Right lobe of liver (tissue), 6 donors: ENCODE measurements at regions not wholly inside any gene's neighbourhood (a gene's known extent, or its start where the extent isn't known, plus 50 kb on each side); places are given as distances from the start of the nearest gene placed in this dataset.

Source experiments
- ATAC-seq, 4 donors: fragments of 200-7000 bp; cut with Tn5 transposase; one replicate each; pipeline ENCODE4 v1.9.1; 2020; ENCODE audit warnings: mild to moderate bottlenecking in 4 of 4, moderate library complexity in 4 of 4
- DNase-seq, 3 donors: peaks; one replicate each; pipeline ENCODE4 v3.0.0-alpha.2; 2020
- H3K27ac ChIP-seq, 3 donors: fragments of 200-600 bp; one replicate each; pipeline ENCODE4 v1.8.0; 2022
- H3K27me3 ChIP-seq, 2 donors: fragments of 200-600 bp; one replicate each; pipeline ENCODE4 v1.8.0; 2022
- H3K36me3 ChIP-seq, 4 donors: fragments of 200-600 bp; sonication (generic) in 1 of 4; one replicate each; pipeline versions ENCODE4 v1.5.1 to v1.8.0; 2017 to 2022; ENCODE audit warnings: control low read depth in 1 of 4
- H3K4me1 ChIP-seq, 4 donors: fragments of 200-600 bp; sonication (generic) in 1 of 4; one replicate each; pipeline versions ENCODE4 v1.5.1 to v1.8.0; 2017 to 2022; ENCODE audit warnings: control low read depth in 1 of 4
- H3K4me3 ChIP-seq, 3 donors: fragments of 200-600 bp; one replicate each; pipeline ENCODE4 v1.8.0; 2022
- H3K9me3 ChIP-seq, 4 donors: fragments of 200-600 bp; sonication (generic) in 1 of 4; one replicate each; pipeline versions ENCODE4 v1.5.1 to v1.8.0; 2017 to 2022; ENCODE audit warnings: control low read depth in 1 of 4
- CTCF ChIP-seq, 4 donors: fragments of 200-600 bp in 3 of 4; fragments of 450-650 bp in 1 of 4; IDR thresholded peaks; one replicate each; pipeline versions ENCODE4 v1.5.1 to v1.8.0; 2016 to 2022; ENCODE audit warnings: antibody characterized with exemption in 4 of 4, mild to moderate bottlenecking in 2 of 4
- POLR2A ChIP-seq: fragments of 450-650 bp; IDR thresholded peaks from one replicate; pipeline ENCODE4 v1.6.1; 2017; ENCODE audit warnings: antibody characterized with exemption, mild to moderate bottlenecking
- WGBS: methylation state at CpG from one replicate; pipeline ENCODE4 v1.1.6; 2018; ENCODE audit warnings: low coverage, low lambda C conversion rate; ENCODE audit not compliant: insufficient coverage; ENCODE audit errors: missing lambda C conversion rate; 5-methylcytosine and 5-hydroxymethylcytosine counted together
- intact Hi-C, 2 donors: fragments of 100-400 bp; cut with DNase I; formaldehyde crosslinking; loops; one replicate each; pipeline versions ENCODE4 v1.11.2 to v1.14.1; 2022
- donor health status: DM: no; HTN: yes; CAD: no.
- donor health status: DM: no; HTN: no; CAD: no.
- donor health status: DM: no; HTN: no; CAD: no.
- donor health status: DM: no; HTN: yes; CAD: no.
- donor health status: DM: no; HTN: yes; CAD: no.

DNA sequence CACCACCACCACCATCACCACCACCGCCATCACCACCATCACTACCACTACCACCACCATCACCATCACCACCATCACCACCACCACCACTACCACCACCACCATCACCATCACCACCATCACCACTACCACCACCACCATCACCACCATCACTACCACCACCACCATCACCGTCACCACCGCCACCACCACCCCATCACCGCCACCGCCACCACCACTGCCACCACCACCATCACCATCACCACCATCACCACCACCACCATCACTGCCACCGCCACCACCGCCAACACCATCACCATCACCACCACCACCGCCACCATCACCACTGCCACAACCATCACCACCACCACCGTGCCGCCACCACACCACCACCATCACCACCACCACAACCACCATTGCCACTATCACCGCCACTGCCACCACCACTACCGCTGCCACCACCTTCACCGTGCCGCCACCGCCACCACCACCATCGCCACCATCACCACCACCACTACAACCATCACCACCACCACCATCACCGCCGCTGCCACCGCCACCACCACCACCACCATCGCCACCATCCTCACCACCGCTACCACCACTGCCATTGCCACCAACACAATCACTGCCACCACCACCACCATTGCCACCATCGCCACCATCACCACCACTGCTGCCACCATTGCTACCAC lies 1511.3 kb upstream of the AGA start:
- Histone ChIP-seq H3K36me3 (no peaks in the 10 kb centered on the region), H3K9me3 (no peaks in the 10 kb centered on the region), H3K27ac (no peak overlapping the region), H3K4me3 (no peak overlapping the region), H3K4me1 (no peaks in the 10 kb centered on the region), H3K27me3 (no peaks in the 10 kb centered on the region)
- no peak for DNase-seq
- intact Hi-C loops = no loop called here
- TF ChIP-seq POLR2A = no peak
- no peak for TF ChIP-seq CTCF (IDR thresholded peaks at IDR 0.05)
- WGBS = 75% methylated on average over 14 of the region's 22 CpGs
- ATAC-seq = no peak

GRCh38 chr4:178955614-178956013 lies 1513.4 kb upstream of the AGA start:
- H3K4me1 ChIP-seq = no peaks in the 10 kb centered on the region
- intact Hi-C loops = no loop called here
- TF ChIP-seq CTCF (IDR thresholded peaks at IDR 0.05) (no peak), POLR2A (no peak)
- no peak overlapping the region for H3K4me3 ChIP-seq
- DNase-seq = no peak
- no peaks in the 10 kb centered on the region for H3K36me3 ChIP-seq
- ATAC-seq = no peak
- no peak overlapping the region for H3K27ac ChIP-seq
- no peaks in the 10 kb centered on the region for H3K9me3 ChIP-seq
- no peaks in the 10 kb centered on the region for H3K27me3 ChIP-seq

- WGBS = 47% methylated on average over 4 of the region's 4 CpGs
- no peak for TF ChIP-seq POLR2A
- no peak for TF ChIP-seq CTCF (IDR thresholded peaks at IDR 0.05)
- intact Hi-C loops = no loop called here
- no peak overlapping the region for H3K4me3 ChIP-seq
- ATAC-seq (no peak), DNase-seq (no peak)
- no peaks in the 10 kb centered on the region for H3K27me3 ChIP-seq
- no peaks in the 10 kb centered on the region for H3K9me3 ChIP-seq
- H3K4me1 ChIP-seq = no peaks in the 10 kb centered on the region
- no peak overlapping the region for H3K27ac ChIP-seq
- H3K36me3 ChIP-seq = no peaks in the 10 kb centered on the region
These were observed 1516.6 kb upstream of the AGA start for GRCh38 chr4:178958725-178959440.

GRCh38 chr4:178963446-178964045 lies 1521.3 kb upstream of the AGA start:
- no peak for ATAC-seq
- H3K27ac ChIP-seq = no peak overlapping the region

More at GRCh38 chr4:178963446-178964045, 1521.3 kb upstream of the AGA start:
- no peak for TF ChIP-seq POLR2A
- TF ChIP-seq CTCF (IDR thresholded peaks at IDR 0.05) = no peak
- Histone ChIP-seq H3K4me3 (no peak overlapping the region), H3K4me1 (no peaks in the 10 kb centered on the region), H3K36me3 (no peaks in the 10 kb centered on the region), H3K27me3 (no peaks in the 10 kb centered on the region), H3K9me3 (no peaks in the 10 kb centered on the region)
- intact Hi-C loops = no loop called here
- DNase-seq = no peak
- WGBS = 81% methylated on average over 4 of the region's 4 CpGs
